GM20000 (cell line): ENCODE measurements at regions not wholly inside any gene's neighbourhood (a gene's known extent, or its start where the extent isn't known, plus 50 kb on each side); places are given as distances from the start of the nearest gene placed in this dataset.

Source experiments
- DNase-seq: peaks from one replicate; pipeline ENCODE4 v3.0.0; 2012; ENCODE audit warnings: low spot score
- CTCF ChIP-seq: IDR thresholded peaks from 2 replicates; pipeline ENCODE4 v1.5.1; 2012; ENCODE audit warnings: mild to moderate bottlenecking, control low read depth; ENCODE audit errors: extremely low read depth, missing control alignments

- no peak for DNase-seq
- no peak for TF ChIP-seq CTCF
Measured at GRCh38 chr2:139064159-139064558, 284.0 kb upstream of the NXPH2 start.

GRCh38 chr2:139059617-139060016 is 279.4 kb upstream of the NXPH2 start:
- DNase-seq, result no peak
- TF ChIP-seq CTCF, result no peak

DNA sequence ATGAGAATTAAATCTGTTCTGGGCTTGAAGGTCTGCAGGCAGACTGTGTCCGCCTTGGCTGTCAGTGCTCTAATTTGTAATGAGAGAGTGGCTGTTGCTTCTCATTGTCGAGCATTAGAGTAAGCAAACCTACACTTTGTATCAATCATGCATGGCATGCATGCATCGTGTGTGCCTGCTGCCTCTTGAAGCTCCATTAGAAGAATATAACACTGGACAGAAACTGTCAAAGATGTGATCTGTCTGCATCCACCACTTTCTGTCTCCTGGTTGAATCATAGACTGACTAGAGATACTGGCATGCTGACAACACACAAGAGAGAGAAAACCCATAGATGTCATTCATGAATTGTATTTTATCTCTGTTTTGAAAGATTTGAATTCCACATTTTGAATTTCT is 275.0 kb upstream of the NXPH2 start:
- no peak for DNase-seq
- no peak for TF ChIP-seq CTCF

DNA sequence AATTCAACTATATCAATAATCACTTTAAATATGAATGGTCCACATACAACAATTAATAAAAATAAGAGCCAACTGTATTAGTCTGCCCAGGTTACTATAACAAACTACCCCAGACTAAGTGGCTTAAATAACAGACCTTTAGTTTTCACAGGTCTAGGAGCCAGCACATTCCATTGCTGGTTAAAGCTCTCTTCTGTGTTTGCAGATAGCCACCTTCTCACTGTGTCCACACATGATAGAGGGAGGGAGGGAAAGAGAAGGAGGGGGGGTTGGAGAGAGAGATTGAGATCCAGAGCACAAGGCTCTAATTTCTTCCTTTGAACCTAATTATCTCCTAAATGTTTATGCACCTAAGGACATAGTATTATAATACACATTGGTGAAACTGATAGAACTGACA is 267.8 kb upstream of the NXPH2 start:
- DNase-seq, result no peak
- TF ChIP-seq CTCF, result no peak

- no peak for DNase-seq
Measured at GRCh38 chr2:139045524-139045923, 265.3 kb upstream of the NXPH2 start.

DNA sequence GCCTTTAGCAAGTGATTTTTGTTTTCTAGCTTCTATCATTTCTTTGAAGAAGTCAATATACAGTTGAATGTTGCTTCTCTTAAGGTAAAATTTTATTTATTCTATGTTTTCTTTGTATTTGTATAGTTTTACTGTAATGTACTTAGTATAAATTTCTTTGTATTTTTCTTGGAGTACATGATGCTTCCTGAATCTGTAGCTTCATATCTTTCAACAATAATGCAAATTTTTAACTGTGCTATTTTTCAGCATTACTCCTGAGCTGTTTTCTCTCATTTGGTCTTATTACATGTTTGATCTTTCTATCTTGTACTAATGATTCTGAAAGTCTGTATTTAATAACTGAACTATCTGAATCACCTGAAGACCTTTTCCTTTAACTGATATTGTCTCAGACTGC is 253.9 kb upstream of the NXPH2 start:
- no peak for TF ChIP-seq CTCF
- no peak for DNase-seq

More at GRCh38 chr2:139045524-139045923, 265.3 kb upstream of the NXPH2 start:
- no peak for TF ChIP-seq CTCF

GRCh38 chr2:139033300-139033699 is 253.1 kb upstream of the NXPH2 start:
- TF ChIP-seq CTCF, result no peak
- no peak for DNase-seq
